ENCODE measurements at regions not wholly inside any gene's neighbourhood (a gene's known extent, or its start where the extent isn't known, plus 50 kb on each side); places are given as distances from the start of the nearest gene placed in this dataset.
A peak's percentile ranks its signal among the peaks of the same experiment; 100 is the strongest.

DNA sequence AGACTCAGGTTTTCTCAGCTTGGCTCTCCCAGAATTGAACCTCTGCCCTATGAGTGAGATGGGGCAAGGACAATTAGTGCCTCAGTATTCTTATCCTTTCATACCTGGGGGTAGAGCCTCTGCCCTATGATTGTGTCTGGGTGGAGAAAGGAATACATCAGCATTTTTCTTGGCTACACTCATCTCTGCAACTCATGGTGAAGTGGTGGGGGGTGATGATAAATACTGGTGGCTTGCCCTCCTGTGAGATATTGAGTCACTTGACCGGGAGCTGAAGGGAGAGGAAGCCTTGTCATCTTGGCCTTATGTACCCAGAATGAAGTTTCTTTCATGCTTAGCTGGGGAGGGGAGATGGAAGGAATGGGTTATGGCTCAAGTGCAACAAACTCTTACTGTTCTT, 71.3 kb upstream of the ENOX2 start:
- no peak for DNase-seq

DNA sequence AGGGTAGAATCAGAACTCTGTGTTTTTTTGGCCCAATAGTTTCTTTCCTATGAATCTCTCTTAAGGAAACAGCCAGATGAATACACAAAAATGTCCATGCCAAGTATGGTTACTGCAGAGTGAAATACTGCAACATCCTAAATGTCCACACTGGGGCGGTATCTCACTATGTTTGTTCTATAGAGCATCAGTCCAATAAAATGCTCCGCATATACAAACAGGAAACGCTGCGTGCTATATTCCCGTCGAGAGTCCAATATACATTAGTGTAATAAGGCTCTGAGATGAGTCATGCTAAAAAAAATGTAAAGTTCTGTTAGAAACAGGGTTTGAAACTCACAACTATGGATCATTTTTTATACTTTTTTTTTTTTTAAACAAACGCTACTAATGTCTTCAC, 72.9 kb upstream of the ENOX2 start:
- DNase-seq, result peak; percentile 49

DNA sequence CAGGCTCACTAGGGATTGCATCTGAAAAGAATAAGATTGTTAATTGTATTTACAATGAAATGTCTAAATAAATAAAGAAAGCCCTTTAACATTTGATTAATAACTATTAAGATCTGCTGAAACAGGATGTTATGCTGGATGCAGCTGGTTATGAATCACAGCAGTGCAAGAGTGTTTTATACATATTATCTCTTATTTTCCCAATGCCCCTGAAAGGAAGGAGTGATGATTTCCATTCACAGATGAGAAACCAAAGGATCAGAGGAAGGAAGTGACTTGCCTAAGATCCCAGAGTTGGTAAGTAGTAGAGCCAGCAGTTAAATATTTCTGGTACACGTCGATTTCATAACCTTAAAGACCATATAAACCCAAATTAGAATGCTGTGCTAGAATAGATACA, 76.3 kb upstream of the ARHGAP36 start:
- no peak for DNase-seq

DNA sequence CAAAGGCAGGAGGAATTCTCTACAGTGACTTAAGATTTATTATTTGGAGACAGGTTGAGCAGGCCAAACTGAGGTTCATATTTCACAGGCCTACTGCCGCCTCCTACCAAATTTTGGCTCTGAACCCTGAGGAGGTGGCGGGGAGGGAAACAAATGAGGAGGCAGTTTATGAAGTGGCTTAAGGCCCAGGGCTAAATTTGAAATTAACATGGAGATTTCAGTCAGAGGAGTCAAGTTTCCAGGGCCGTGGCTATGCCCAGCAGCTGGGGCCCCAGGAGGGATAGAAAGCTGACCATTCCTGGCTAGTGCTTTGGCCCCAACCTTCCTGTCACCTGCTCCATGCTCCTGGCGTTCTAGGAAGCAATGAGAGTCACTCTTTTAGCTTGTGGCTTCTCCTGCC, 73.4 kb upstream of the ARHGAP36 start:
- DNase-seq, result peak; percentile 19

DNA sequence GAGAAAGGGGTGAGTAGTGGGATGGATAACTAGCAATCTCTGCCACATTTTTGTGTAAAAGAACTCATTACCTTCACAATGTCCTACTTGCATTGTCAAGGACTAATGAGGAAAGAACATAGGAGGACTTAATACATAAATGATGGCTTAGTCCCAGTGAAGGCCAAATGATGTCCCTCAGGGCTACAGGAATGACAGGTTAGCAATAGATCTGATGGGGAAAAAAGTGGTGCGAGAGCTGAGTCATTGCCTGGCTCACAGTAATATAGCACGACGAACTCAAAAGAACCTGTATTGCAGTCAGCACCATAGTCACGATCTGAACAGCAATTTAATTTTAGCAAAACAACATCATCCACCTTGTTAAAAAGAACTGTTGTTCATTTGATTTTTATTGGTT, 70.9 kb upstream of the ARHGAP36 start:
- DNase-seq, result no peak

DNA sequence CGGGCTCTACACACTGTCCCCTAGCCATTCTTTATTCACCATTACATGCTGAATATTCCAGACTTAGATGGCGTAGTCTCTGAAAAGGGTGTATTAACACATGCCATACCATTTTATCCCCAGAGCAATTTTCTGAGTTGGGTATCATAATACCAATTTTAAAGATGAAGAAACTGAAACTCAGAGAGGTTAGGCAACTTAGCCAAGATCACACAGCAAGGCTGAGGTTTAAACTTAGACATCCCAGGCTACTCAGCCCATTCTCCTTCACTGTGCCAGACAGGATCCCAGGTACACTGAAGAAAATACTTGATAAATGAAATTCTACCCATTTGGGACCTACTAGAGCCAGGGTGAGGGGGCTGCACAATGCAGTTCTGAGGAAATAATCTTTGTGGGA, 67.4 kb upstream of the ARHGAP36 start:
- no peak for DNase-seq

DNA sequence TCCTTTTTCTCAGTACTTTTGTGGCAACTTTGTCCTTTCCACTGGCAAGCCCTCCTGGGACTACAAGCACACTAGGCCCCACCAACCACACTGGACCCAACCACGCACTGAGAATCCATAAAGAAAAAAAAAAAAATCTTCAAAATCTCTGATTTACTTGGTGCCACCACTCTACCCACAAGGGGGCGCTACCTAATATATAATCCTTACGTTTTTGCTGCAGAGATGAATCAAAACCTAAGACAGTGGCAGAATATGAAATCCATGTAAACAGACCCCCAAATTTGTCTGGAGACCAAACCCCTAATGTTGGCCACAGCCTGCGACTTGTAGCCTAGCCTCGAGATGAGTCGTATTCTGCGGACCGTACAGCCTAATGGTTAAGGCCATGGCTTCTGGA, 63.5 kb upstream of the ARHGAP36 start:
- DNase-seq, result no peak

DNA sequence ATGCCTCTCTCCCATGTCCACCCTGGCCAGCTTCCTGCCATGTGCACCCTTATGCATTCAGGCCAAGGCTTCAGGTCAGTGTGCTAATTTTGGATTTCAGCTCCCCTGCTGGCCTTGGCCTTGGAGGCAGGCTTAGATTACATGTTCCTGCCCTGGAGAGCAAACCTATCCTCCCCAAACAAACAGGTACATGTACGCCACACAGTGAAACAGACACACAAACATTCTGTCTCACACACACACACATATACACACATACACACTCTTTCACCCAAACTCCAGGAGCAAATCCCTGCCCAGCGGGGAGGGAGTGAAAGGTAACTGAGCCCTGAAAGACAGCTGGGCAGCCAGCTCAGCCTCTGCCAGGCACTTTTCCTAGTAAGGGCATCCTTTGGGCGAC, 62.7 kb upstream of the ARHGAP36 start:
- DNase-seq, result no peak

DNA sequence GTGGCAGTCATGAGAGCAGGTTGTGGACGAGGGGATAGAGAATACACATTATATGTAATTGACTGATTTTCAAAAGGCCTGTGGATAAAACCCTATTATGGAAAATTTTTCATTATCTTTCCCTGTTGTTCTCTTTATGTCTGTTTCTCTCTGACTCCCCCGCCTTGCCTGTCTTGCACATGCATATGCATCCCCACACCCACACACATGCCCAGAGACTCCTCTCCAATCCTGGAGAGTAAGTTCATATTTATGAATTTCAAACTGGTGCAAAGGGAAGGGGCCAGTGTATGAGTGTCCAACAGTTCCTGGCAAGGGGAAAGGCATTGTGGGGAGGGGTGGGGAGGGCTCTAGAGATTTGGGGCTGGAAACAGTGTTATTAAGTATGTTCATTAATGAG, 60.8 kb upstream of the ARHGAP36 start:
- no peak for DNase-seq

DNA sequence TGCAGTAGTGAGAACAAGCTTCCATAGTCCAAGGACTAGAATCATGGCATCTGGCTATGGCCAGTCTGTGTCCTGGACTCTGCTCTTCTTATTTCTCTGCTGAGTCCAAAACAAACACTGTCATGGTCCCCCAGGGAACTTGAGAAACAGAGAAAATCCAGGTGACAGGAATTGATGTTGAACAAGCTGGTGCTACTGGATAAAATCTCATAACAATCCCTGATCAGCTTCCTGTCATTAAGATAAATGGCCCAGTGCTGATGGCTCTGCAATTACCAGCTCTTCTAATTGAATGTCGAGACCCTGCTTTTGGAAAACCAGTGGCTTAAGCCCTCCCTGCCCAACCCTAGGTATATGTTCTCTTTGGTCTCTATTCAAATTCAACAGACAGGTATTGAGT, 58.8 kb upstream of the ARHGAP36 start:
- DNase-seq, result no peak
